HEK293 (cell line): ENCODE measurements at regions not wholly inside any gene's neighbourhood (a gene's known extent, or its start where the extent isn't known, plus 50 kb on each side); places are given as distances from the start of the nearest gene placed in this dataset.

Experiments used
- CTCF ChIA-PET: fragments of 350-600 bp; formaldehyde crosslinking; extraction: SDS; loops from one replicate; lab custom pipeline; 2021; ENCODE audit warnings: antibody characterized with exemption; lab: Yijun Ruan, JAX
- POLR2A ChIA-PET: fragments of 300-600 bp; formaldehyde crosslinking; extraction: SDS; loops from one replicate; lab custom pipeline; 2020; ENCODE audit warnings: antibody characterized with exemption, inconsistent platforms; lab: Yijun Ruan, JAX
- H3K27ac ChIP-seq: fragments of 200-500 bp; sonication (Bioruptor generic); 2 replicates; pipeline ENCODE4 v1.5.1; 2014; ENCODE audit warnings: low read depth, low read length, control low read depth, inconsistent platforms; ENCODE audit errors: extremely low read depth
- H3K36me3 ChIP-seq, 2 experiments: fragments of 200-500 bp in 1 of 2; sonication (Bioruptor generic) in 1 of 2; 1 replicate in 1 of 2; 2 replicates in 1 of 2; pipeline ENCODE4 v1.5.1; 2014 to 2017; ENCODE audit warnings: inconsistent platforms in 2 of 2, low read length in 2 of 2; ENCODE audit not compliant: control insufficient read depth in 2 of 2, insufficient read depth in 1 of 2
- H3K4me1 ChIP-seq: fragments of 200-500 bp; sonication (Bioruptor generic); 2 replicates; pipeline ENCODE4 v1.5.1; 2014; ENCODE audit warnings: mild to moderate bottlenecking, low read length, inconsistent platforms; ENCODE audit not compliant: control insufficient read depth, insufficient read depth
- H3K4me3 ChIP-seq: 2 replicates; pipeline ENCODE4 v1.5.1; 2011; ENCODE audit warnings: low read depth, mild to moderate bottlenecking, control low read depth, low read length, moderate library complexity
- H3K9me3 ChIP-seq: fragments of 200-500 bp; sonication (Bioruptor generic); 2 replicates; pipeline ENCODE4 v1.5.1; 2014; ENCODE audit warnings: low read depth, low read length, inconsistent platforms; ENCODE audit not compliant: control insufficient read depth, insufficient read depth
- GLIS2 ChIP-seq: fragments of 450-650 bp; formaldehyde crosslinking; IDR thresholded peaks from 2 replicates; pipeline ENCODE4 v1.5.1; 2016; ENCODE audit warnings: missing biosample characterization, missing genetic modification characterization
- HOXA7 ChIP-seq: sonication (generic); formaldehyde crosslinking; IDR thresholded peaks from 2 replicates; pipeline ENCODE4 v1.8.1; 2022; ENCODE audit warnings: missing genetic modification reagents, borderline replicate concordance
- MYNN ChIP-seq: fragments of 450-650 bp; formaldehyde crosslinking; IDR thresholded peaks from 2 replicates; pipeline ENCODE4 v1.5.1; 2016; ENCODE audit warnings: missing biosample characterization, missing genetic modification characterization, borderline replicate concordance
- SALL2 ChIP-seq: fragments of 450-650 bp; formaldehyde crosslinking; IDR thresholded peaks from 2 replicates; pipeline ENCODE4 v1.5.0; 2017; ENCODE audit warnings: missing biosample characterization, mild to moderate bottlenecking, missing genetic modification characterization, borderline replicate concordance
- ZBTB8A ChIP-seq: fragments of 450-650 bp; formaldehyde crosslinking; IDR thresholded peaks from 2 replicates; pipeline ENCODE4 v1.5.1; 2016; ENCODE audit warnings: missing biosample characterization, missing genetic modification characterization
- ZIC2 ChIP-seq: fragments of 450-650 bp; formaldehyde crosslinking; IDR thresholded peaks from 2 replicates; pipeline ENCODE4 v1.5.1; 2016; ENCODE audit warnings: missing biosample characterization, missing genetic modification characterization
- ZNF112 ChIP-seq: fragments of 450-650 bp; formaldehyde crosslinking; IDR thresholded peaks from 2 replicates; pipeline ENCODE4 v1.5.0; 2017; ENCODE audit warnings: missing biosample characterization, missing genetic modification characterization
- ZNF157 ChIP-seq: fragments of 450-650 bp; formaldehyde crosslinking; IDR thresholded peaks from 2 replicates; pipeline ENCODE4 v1.5.1; 2016; ENCODE audit warnings: missing biosample characterization, missing genetic modification characterization
- ZNF184 ChIP-seq: fragments of 450-650 bp; IDR thresholded peaks from 2 replicates; pipeline ENCODE4 v1.5.1; 2018; ENCODE audit warnings: missing biosample characterization, mild to moderate bottlenecking, missing genetic modification characterization
- ZNF211 ChIP-seq: fragments of 450-650 bp; formaldehyde crosslinking; IDR thresholded peaks from 2 replicates; pipeline ENCODE4 v1.5.1; 2016; ENCODE audit warnings: low read depth, missing biosample characterization, missing genetic modification characterization
- ZNF311 ChIP-seq: fragments of 450-650 bp; formaldehyde crosslinking; IDR thresholded peaks from 2 replicates; pipeline ENCODE4 v1.5.1; 2017; ENCODE audit warnings: missing biosample characterization, missing genetic modification characterization, borderline replicate concordance
- ZNF366 ChIP-seq: fragments of 450-650 bp; formaldehyde crosslinking; conservative IDR thresholded peaks from 2 replicates; pipeline ENCODE4 v1.5.1; 2016; ENCODE audit warnings: missing biosample characterization, missing genetic modification characterization
- ZNF37A ChIP-seq: fragments of 450-650 bp; IDR thresholded peaks from 2 replicates; pipeline ENCODE4 v1.5.1; 2018; ENCODE audit warnings: missing biosample characterization, missing genetic modification characterization
- ZNF404 ChIP-seq: fragments of 450-650 bp; formaldehyde crosslinking; IDR thresholded peaks from 2 replicates; pipeline ENCODE4 v1.5.1; 2017; ENCODE audit warnings: missing biosample characterization, missing genetic modification characterization
- ZNF416 ChIP-seq: fragments of 450-650 bp; formaldehyde crosslinking; IDR thresholded peaks from 2 replicates; pipeline ENCODE4 v1.5.1; 2016; ENCODE audit warnings: missing biosample characterization, missing genetic modification characterization
- ZNF48 ChIP-seq: fragments of 450-650 bp; formaldehyde crosslinking; IDR thresholded peaks from 2 replicates; pipeline ENCODE4 v1.5.1; 2016; ENCODE audit warnings: missing biosample characterization, missing genetic modification characterization
- ZNF521 ChIP-seq: fragments of 450-650 bp; formaldehyde crosslinking; IDR thresholded peaks from 2 replicates; pipeline ENCODE4 v1.5.1; 2017; ENCODE audit warnings: missing biosample characterization, mild to moderate bottlenecking, missing genetic modification characterization
- ZNF571 ChIP-seq: fragments of 450-650 bp; formaldehyde crosslinking; IDR thresholded peaks from 2 replicates; pipeline ENCODE4 v1.5.0; 2017; ENCODE audit warnings: missing biosample characterization, missing genetic modification characterization
- ZNF707 ChIP-seq: fragments of 450-650 bp; formaldehyde crosslinking; IDR thresholded peaks from 2 replicates; pipeline ENCODE4 v1.5.1; 2016; ENCODE audit warnings: missing biosample characterization, missing genetic modification characterization
- ZSCAN30 ChIP-seq: fragments of 450-650 bp; IDR thresholded peaks from 2 replicates; pipeline ENCODE4 v1.5.1; 2018; ENCODE audit warnings: missing biosample characterization, mild to moderate bottlenecking, missing genetic modification characterization, moderate library complexity
- TF ChIP-seq, protein P1 (sequence below): fragments of 450-650 bp; formaldehyde crosslinking; IDR thresholded peaks from 2 replicates; pipeline ENCODE4 v1.5.1; 2016; ENCODE audit warnings: missing biosample characterization, missing genetic modification characterization
- TF ChIP-seq, protein P2 (sequence below): fragments of 450-650 bp; formaldehyde crosslinking; IDR thresholded peaks from 2 replicates; pipeline ENCODE4 v1.5.1; 2016; ENCODE audit warnings: missing biosample characterization, missing genetic modification characterization
- TF ChIP-seq, protein P3 (sequence below): fragments of 450-650 bp; formaldehyde crosslinking; IDR thresholded peaks from 2 replicates; pipeline ENCODE4 v1.5.1; 2017; ENCODE audit warnings: missing biosample characterization, missing genetic modification characterization
- TF ChIP-seq, protein P4 (sequence below): fragments of 450-650 bp; formaldehyde crosslinking; IDR thresholded peaks from 2 replicates; pipeline ENCODE4 v1.5.1; 2017; ENCODE audit warnings: missing biosample characterization, missing genetic modification characterization

DNA sequence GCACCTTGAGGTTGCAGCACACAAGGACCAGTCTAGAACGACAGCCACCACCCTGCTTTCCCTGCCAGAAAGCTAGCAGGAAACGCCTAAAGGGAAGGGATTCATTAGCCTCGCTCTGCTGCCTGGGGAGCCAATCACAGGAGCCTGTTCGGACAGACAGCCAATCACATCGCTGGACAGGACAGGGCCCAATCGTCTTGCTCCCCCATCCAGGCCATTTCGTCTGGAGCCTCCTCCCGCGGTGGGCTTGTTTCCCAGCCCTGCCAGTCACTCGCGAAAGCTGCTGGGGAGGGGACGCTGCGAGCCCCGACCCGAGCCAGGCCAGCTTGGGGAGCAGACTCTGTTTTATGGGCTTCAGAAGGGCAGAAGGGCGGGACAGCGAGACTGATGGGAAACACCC lies 79.8 kb upstream of the NCAM1 start (continued):
- TF ChIP-seq ZSCAN30 (tag by site-specific recombination) (no peak), ZNF311 (tag by site-specific recombination) (no peak), GLIS2 (tag by site-specific recombination) (0 out of 2 replicates have a peak, but pooled peaks have one; percentile 19), ZNF157 (tag by site-specific recombination) (no peak), MYNN (tag by site-specific recombination) (no peak)
- TF ChIP-seq, protein P1, sequence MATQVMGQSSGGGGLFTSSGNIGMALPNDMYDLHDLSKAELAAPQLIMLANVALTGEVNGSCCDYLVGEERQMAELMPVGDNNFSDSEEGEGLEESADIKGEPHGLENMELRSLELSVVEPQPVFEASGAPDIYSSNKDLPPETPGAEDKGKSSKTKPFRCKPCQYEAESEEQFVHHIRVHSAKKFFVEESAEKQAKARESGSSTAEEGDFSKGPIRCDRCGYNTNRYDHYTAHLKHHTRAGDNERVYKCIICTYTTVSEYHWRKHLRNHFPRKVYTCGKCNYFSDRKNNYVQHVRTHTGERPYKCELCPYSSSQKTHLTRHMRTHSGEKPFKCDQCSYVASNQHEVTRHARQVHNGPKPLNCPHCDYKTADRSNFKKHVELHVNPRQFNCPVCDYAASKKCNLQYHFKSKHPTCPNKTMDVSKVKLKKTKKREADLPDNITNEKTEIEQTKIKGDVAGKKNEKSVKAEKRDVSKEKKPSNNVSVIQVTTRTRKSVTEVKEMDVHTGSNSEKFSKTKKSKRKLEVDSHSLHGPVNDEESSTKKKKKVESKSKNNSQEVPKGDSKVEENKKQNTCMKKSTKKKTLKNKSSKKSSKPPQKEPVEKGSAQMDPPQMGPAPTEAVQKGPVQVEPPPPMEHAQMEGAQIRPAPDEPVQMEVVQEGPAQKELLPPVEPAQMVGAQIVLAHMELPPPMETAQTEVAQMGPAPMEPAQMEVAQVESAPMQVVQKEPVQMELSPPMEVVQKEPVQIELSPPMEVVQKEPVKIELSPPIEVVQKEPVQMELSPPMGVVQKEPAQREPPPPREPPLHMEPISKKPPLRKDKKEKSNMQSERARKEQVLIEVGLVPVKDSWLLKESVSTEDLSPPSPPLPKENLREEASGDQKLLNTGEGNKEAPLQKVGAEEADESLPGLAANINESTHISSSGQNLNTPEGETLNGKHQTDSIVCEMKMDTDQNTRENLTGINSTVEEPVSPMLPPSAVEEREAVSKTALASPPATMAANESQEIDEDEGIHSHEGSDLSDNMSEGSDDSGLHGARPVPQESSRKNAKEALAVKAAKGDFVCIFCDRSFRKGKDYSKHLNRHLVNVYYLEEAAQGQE (tag by site-specific recombination), result no peak

DNA sequence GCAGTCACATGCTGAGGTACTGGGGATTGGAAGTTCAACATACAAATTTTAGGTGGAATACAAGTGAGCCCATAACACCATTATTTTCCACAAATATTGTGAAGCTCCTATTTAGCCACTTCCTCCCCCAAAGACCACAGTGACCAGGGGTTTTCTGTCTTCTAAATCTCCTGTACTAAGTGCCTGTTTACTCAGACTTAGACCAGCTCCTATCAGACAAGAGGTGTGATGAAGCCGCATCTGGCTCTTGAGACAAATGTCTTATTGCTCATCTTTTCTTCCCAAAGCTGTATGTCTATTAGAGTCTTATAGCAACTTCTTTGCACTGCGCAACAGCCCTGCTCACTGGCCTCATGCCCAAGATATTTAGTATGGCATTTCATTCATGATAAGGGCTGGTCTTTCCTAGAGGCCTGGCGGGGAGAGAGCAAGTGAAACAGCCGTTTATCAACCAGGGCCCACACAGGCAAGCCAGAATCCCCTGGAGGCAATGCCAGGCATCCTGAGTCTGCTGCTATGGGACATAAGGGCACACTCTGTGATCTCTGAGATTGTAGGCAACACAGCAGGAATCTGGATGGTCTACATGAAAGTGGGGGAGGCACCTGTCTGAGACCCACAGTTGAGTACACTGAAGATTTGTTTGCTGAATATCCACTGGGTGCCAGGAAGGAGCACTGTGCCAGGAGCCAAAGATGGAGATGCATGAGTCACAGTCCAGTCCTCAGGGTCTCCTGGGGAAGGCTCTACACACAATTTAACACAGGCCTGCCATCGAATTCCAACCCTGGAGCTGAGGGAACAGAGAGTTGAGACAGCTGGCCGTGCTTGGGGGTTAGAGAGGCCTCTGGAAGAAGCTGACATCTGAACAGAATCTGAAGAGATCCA lies 78.5 kb upstream of the NCAM1 start:
- no peaks in the 10 kb centered on the region for H3K36me3 ChIP-seq
- no peaks in the 10 kb centered on the region for H3K9me3 ChIP-seq
- CTCF ChIA-PET, result no interaction called here
- no peak overlapping the region for H3K4me3 ChIP-seq
- POLR2A ChIA-PET, result no interaction called here
- peaks cover 5% of the 10 kb centered on the region; the same call in 1 of the 2 replicates for H3K4me1 ChIP-seq
- H3K27ac ChIP-seq, result no peak overlapping the region
- TF ChIP-seq ZIC2 (no peak), ZNF707 (tag by site-specific recombination) (no peak), ZNF184 (tag by site-specific recombination) (no peak), ZNF366 (tag by site-specific recombination) (no peak), ZNF112 (tag by site-specific recombination) (no peak), ZBTB8A (tag by site-specific recombination) (no peak), ZNF571 (tag by site-specific recombination) (no peak), HOXA7 (CRISPR knock-in tag) (no peak), ZNF521 (no peak), ZNF211 (no peak), ZNF37A (tag by site-specific recombination) (no peak), SALL2 (no peak), ZNF416 (no peak), ZNF48 (tag by site-specific recombination) (no peak), ZNF404 (tag by site-specific recombination) (no peak)
- TF ChIP-seq, protein P2, sequence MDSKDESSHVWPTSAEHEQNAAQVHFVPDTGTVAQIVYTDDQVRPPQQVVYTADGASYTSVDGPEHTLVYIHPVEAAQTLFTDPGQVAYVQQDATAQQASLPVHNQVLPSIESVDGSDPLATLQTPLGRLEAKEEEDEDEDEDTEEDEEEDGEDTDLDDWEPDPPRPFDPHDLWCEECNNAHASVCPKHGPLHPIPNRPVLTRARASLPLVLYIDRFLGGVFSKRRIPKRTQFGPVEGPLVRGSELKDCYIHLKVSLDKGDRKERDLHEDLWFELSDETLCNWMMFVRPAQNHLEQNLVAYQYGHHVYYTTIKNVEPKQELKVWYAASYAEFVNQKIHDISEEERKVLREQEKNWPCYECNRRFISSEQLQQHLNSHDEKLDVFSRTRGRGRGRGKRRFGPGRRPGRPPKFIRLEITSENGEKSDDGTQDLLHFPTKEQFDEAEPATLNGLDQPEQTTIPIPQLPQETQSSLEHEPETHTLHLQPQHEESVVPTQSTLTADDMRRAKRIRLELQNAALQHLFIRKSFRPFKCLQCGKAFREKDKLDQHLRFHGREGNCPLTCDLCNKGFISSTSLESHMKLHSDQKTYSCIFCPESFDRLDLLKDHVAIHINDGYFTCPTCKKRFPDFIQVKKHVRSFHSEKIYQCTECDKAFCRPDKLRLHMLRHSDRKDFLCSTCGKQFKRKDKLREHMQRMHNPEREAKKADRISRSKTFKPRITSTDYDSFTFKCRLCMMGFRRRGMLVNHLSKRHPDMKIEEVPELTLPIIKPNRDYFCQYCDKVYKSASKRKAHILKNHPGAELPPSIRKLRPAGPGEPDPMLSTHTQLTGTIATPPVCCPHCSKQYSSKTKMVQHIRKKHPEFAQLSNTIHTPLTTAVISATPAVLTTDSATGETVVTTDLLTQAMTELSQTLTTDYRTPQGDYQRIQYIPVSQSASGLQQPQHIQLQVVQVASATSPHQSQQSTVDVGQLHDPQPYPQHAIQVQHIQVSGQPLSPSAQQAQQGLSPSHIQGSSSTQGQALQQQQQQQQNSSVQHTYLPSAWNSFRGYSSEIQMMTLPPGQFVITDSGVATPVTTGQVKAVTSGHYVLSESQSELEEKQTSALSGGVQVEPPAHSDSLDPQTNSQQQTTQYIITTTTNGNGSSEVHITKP (tag by site-specific recombination), result no peak
- TF ChIP-seq, protein P3, sequence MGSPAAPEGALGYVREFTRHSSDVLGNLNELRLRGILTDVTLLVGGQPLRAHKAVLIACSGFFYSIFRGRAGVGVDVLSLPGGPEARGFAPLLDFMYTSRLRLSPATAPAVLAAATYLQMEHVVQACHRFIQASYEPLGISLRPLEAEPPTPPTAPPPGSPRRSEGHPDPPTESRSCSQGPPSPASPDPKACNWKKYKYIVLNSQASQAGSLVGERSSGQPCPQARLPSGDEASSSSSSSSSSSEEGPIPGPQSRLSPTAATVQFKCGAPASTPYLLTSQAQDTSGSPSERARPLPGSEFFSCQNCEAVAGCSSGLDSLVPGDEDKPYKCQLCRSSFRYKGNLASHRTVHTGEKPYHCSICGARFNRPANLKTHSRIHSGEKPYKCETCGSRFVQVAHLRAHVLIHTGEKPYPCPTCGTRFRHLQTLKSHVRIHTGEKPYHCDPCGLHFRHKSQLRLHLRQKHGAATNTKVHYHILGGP, result no peak
- TF ChIP-seq, protein P4, sequence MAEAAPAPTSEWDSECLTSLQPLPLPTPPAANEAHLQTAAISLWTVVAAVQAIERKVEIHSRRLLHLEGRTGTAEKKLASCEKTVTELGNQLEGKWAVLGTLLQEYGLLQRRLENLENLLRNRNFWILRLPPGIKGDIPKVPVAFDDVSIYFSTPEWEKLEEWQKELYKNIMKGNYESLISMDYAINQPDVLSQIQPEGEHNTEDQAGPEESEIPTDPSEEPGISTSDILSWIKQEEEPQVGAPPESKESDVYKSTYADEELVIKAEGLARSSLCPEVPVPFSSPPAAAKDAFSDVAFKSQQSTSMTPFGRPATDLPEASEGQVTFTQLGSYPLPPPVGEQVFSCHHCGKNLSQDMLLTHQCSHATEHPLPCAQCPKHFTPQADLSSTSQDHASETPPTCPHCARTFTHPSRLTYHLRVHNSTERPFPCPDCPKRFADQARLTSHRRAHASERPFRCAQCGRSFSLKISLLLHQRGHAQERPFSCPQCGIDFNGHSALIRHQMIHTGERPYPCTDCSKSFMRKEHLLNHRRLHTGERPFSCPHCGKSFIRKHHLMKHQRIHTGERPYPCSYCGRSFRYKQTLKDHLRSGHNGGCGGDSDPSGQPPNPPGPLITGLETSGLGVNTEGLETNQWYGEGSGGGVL (tag by site-specific recombination), result no peak
